ENCODE measurements at regions not wholly inside any gene's neighbourhood (a gene's known extent, or its start where the extent isn't known, plus 50 kb on each side); places are given as distances from the start of the nearest gene placed in this dataset.
A peak's percentile ranks its signal among the peaks of the same experiment; 100 is the strongest.

DNA sequence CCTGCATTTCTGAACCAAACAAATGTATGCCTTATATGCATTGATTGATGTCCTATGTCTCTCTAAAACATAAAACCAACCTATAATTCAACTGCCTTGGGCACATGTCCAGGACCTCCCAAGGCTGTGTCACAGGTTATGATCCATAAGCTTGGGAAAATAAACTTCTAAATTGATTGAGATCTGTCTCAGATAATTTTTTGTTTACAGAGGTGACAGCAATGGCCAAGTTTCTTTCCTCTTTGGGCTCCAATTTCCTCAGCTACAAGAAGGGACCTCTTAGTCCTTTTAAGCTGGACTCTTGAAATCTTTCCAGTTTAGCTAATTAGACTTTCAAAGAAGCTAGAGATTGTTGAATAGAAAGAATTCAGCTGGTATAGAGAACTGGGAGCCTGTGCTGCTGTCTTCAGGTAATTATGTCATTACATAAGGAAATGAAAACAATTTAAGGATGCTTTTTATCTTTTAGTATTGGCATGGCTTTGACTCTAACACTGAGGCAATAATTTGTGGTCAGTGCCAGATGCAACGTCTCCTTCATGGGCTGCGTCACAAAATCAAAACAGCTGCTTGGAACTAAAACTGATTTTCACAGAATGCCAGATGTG is 412.1 kb upstream of the TRIB2 start:
- H3K4me1 Mint-ChIP-seq (ENCODE audit: low read depth): peaks cover 38% of the 10 kb centered on the region
- no peak overlapping the region for H3K4me3 Mint-ChIP-seq (ENCODE audit: unreplicated experiment)
- TF ChIP-seq, protein P1, sequence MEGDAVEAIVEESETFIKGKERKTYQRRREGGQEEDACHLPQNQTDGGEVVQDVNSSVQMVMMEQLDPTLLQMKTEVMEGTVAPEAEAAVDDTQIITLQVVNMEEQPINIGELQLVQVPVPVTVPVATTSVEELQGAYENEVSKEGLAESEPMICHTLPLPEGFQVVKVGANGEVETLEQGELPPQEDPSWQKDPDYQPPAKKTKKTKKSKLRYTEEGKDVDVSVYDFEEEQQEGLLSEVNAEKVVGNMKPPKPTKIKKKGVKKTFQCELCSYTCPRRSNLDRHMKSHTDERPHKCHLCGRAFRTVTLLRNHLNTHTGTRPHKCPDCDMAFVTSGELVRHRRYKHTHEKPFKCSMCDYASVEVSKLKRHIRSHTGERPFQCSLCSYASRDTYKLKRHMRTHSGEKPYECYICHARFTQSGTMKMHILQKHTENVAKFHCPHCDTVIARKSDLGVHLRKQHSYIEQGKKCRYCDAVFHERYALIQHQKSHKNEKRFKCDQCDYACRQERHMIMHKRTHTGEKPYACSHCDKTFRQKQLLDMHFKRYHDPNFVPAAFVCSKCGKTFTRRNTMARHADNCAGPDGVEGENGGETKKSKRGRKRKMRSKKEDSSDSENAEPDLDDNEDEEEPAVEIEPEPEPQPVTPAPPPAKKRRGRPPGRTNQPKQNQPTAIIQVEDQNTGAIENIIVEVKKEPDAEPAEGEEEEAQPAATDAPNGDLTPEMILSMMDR (IDR thresholded peaks at IDR 0.05): no peak
- H3K36me3 Mint-ChIP-seq (ENCODE audit: low read depth): peaks cover 3% of the 10 kb centered on the region
- no peaks in the 10 kb centered on the region for H3K27me3 Mint-ChIP-seq (ENCODE audit: low read depth)
- DNase-seq (ENCODE audit: low spot score): no peak
- H3K27ac Mint-ChIP-seq (ENCODE audit: unreplicated experiment): no peak overlapping the region
- peaks cover 7% of the 10 kb centered on the region for H3K9me3 Mint-ChIP-seq (ENCODE audit: low read depth)

DNA sequence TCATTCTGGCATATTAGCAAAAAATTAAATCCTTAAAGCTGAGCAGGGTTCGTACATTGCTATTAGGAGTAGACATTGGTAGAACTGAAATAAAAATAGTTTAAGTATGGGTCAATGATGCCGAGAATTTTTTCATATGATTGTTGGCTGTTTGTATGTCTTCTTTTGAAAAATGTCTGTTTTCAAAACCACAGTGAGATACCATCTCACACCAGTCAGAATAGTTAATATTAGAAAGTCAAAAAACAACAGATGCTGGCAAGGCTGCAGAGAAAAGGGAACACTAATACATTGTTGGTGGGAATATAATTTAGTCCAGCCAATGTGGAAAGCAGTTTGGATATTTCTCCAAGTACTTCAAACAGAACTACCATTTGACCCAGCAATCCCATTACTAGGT is 410.8 kb upstream of the TRIB2 start:
- H3K4me3 Mint-ChIP-seq (ENCODE audit: unreplicated experiment): no peak overlapping the region
- H3K4me1 Mint-ChIP-seq (ENCODE audit: low read depth): peaks cover 38% of the 10 kb centered on the region
- no peak for DNase-seq (ENCODE audit: low spot score)
- TF ChIP-seq, protein P1 (IDR thresholded peaks at IDR 0.05): no peak
- peaks cover 3% of the 10 kb centered on the region for H3K36me3 Mint-ChIP-seq (ENCODE audit: low read depth)
- H3K27me3 Mint-ChIP-seq (ENCODE audit: low read depth): no peaks in the 10 kb centered on the region
- peaks cover 7% of the 10 kb centered on the region for H3K9me3 Mint-ChIP-seq (ENCODE audit: low read depth)
- no peak overlapping the region for H3K27ac Mint-ChIP-seq (ENCODE audit: unreplicated experiment)

DNA sequence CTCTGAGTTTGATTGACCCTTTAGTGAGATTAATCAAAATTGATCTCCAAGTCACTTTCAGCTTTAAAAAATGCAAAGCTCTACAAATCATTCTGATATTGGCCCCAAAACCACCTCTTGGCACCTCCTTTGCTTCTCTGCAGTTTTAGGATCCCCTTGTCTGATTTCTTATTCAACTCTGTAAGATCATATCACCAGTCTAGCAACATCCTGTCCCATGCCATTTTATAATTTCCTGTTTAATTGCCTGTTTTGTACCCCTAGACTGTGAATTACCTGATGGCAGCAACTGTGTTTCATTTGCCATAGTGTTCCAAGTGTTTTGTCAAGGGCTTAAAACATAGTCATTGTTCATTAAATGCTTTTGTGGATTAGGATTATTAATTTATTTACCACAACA is 406.3 kb upstream of the TRIB2 start:
- H3K4me3 Mint-ChIP-seq (ENCODE audit: unreplicated experiment): no peak overlapping the region
- DNase-seq (ENCODE audit: low spot score): no peak
- H3K27ac Mint-ChIP-seq (ENCODE audit: unreplicated experiment): no peak overlapping the region
- peaks cover 21% of the 10 kb centered on the region for H3K4me1 Mint-ChIP-seq (ENCODE audit: low read depth)
- no peaks in the 10 kb centered on the region for H3K27me3 Mint-ChIP-seq (ENCODE audit: low read depth)
- TF ChIP-seq, protein P1 (IDR thresholded peaks at IDR 0.05): no peak
- peaks cover 7% of the 10 kb centered on the region for H3K9me3 Mint-ChIP-seq (ENCODE audit: low read depth)
- H3K36me3 Mint-ChIP-seq (ENCODE audit: low read depth): peaks cover 3% of the 10 kb centered on the region

DNA sequence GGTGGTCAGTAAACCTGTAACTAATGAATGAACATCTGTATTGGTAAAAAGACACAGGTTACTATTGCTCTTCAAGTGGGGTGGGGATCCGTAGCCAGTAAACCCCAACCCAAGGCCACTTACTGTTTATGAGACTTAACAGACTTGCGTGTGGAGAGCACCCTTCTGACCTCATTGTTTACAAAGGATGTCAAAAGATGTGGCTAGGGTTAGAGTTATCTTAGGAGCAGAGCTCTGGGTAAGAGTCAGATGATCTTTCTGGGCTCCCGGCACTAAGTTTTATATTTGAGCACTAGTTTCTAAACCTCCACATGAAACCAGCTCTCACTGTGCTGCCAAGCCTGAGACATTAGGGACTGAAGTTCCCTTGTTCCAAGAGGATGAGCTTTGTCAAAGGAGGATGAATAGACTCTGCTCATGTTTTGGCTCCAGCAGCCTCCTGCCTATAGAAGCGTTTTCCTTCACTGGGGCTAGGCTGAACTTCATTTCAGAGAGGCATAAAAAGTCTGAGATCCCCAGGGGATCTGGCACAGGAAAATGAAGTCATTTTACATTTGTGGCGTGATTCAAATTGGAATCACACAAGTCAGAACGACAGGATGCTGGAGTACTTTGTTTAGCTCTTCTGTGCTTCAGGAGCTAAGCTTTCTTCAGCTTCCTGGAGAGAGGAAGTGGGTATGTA is 403.1 kb upstream of the TRIB2 start:
- H3K4me1 Mint-ChIP-seq (ENCODE audit: low read depth): peaks cover 34% of the 10 kb centered on the region
- H3K4me3 Mint-ChIP-seq (ENCODE audit: unreplicated experiment): no peak overlapping the region
- no peak for DNase-seq (ENCODE audit: low spot score)
- TF ChIP-seq, protein P1 (IDR thresholded peaks at IDR 0.05): no peak
- H3K36me3 Mint-ChIP-seq (ENCODE audit: low read depth): no peaks in the 10 kb centered on the region
- H3K27me3 Mint-ChIP-seq (ENCODE audit: low read depth): no peaks in the 10 kb centered on the region
- peak overlapping the region; percentile 34 for H3K27ac Mint-ChIP-seq (ENCODE audit: unreplicated experiment)
- no peaks in the 10 kb centered on the region for H3K9me3 Mint-ChIP-seq (ENCODE audit: low read depth)

DNA sequence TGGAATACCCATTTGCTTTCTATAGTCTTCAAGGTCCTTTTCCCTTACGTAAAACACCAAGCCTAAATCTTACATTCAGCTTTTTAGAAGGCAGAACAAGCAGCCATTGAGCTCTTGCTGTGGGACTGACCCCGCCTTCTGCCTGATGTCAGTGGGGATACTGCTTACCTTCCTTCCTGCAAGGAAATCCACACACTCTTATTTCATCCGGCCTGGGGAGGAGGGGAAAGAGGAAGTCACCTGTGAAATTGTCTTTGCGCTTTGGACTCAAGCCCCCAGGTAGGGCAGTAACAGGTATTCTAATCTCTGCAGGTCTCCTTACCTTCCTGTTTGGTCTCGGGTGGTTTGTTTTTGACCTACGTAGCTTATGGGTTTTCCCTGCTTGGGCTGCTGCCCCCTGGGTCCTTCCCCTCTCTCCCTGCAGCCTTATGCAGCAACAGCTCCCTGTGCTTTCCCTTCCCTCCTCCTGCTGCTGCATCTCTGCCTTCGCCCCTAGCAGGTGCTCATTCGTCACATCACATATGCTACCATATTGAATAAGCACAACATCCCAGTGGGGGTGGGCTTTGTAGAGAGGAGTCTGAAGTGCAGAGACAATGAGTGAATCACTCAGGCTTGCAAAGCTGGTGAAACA is 402.5 kb upstream of the TRIB2 start:
- H3K4me1 Mint-ChIP-seq (ENCODE audit: low read depth): peaks cover 40% of the 10 kb centered on the region
- no peaks in the 10 kb centered on the region for H3K9me3 Mint-ChIP-seq (ENCODE audit: low read depth)
- no peaks in the 10 kb centered on the region for H3K36me3 Mint-ChIP-seq (ENCODE audit: low read depth)
- no peak for DNase-seq (ENCODE audit: low spot score)
- H3K27me3 Mint-ChIP-seq (ENCODE audit: low read depth): no peaks in the 10 kb centered on the region
- H3K27ac Mint-ChIP-seq (ENCODE audit: unreplicated experiment): peak overlapping the region; percentile 34
- TF ChIP-seq, protein P1 (IDR thresholded peaks at IDR 0.05): no peak
- H3K4me3 Mint-ChIP-seq (ENCODE audit: unreplicated experiment): no peak overlapping the region

All from chondrocyte (in vitro differentiated cells).